ENCODE measurements at regions not wholly inside any gene's neighbourhood (a gene's known extent, or its start where the extent isn't known, plus 50 kb on each side); places are given as distances from the start of the nearest gene placed in this dataset.

GRCh38 chr1:216953495-216953894, 230.3 kb upstream of the ESRRG start:
- in situ Hi-C loops (cut with MboI; ENCODE audit: low pct_unique_long_range_greater_than_20kb, low sequenced_read_pairs) = no loop called here
- DNase-seq = no peak

GRCh38 chr1:216952864-216953263, 229.6 kb upstream of the ESRRG start:
- DNase-seq = no peak

GRCh38 chr1:216945538-216946080, 222.4 kb upstream of the ESRRG start:
- DNase-seq = no peak
- in situ Hi-C loops (cut with MboI; ENCODE audit: low pct_unique_long_range_greater_than_20kb, low sequenced_read_pairs) = no loop called here

More at GRCh38 chr1:216952864-216953263, 229.6 kb upstream of the ESRRG start:
- in situ Hi-C loops (cut with MboI; ENCODE audit: low pct_unique_long_range_greater_than_20kb, low sequenced_read_pairs) = no loop called here

GRCh38 chr1:216944864-216945510, 221.8 kb upstream of the ESRRG start:
- in situ Hi-C loops (cut with MboI; ENCODE audit: low pct_unique_long_range_greater_than_20kb, low sequenced_read_pairs) = no loop called here
- DNase-seq = no peak

GRCh38 chr1:216937491-216937890, 214.3 kb upstream of the ESRRG start:
- in situ Hi-C loops (cut with MboI; ENCODE audit: low pct_unique_long_range_greater_than_20kb, low sequenced_read_pairs) = no loop called here
- no peak for DNase-seq

GRCh38 chr1:216936779-216937178, 213.6 kb upstream of the ESRRG start:
- DNase-seq = no peak
- in situ Hi-C loops (cut with MboI; ENCODE audit: low pct_unique_long_range_greater_than_20kb, low sequenced_read_pairs) = no loop called here

GRCh38 chr1:216935901-216936300, 212.7 kb upstream of the ESRRG start:
- no peak for DNase-seq
- in situ Hi-C loops (cut with MboI; ENCODE audit: low pct_unique_long_range_greater_than_20kb, low sequenced_read_pairs) = no loop called here

- in situ Hi-C loops (cut with MboI; ENCODE audit: low pct_unique_long_range_greater_than_20kb, low sequenced_read_pairs) = no loop called here
- DNase-seq = no peak
Measured at GRCh38 chr1:216932424-216932823, 209.2 kb upstream of the ESRRG start.

- in situ Hi-C loops (cut with MboI; ENCODE audit: low pct_unique_long_range_greater_than_20kb, low sequenced_read_pairs) = no loop called here
- DNase-seq = no peak
Measured at GRCh38 chr1:216929870-216930582, 206.8 kb upstream of the ESRRG start.

GRCh38 chr1:216927633-216928032, 204.4 kb upstream of the ESRRG start:
- in situ Hi-C loops (cut with MboI; ENCODE audit: low pct_unique_long_range_greater_than_20kb, low sequenced_read_pairs) = no loop called here
- DNase-seq = no peak

- in situ Hi-C loops (cut with MboI; ENCODE audit: low pct_unique_long_range_greater_than_20kb, low sequenced_read_pairs) = no loop called here
- no peak for DNase-seq
Measured at GRCh38 chr1:216926720-216927510, 203.7 kb upstream of the ESRRG start.

- no peak for DNase-seq
- in situ Hi-C loops (cut with MboI; ENCODE audit: low pct_unique_long_range_greater_than_20kb, low sequenced_read_pairs) = no loop called here
Measured at GRCh38 chr1:216925962-216926625, 202.9 kb upstream of the ESRRG start.

GRCh38 chr1:216924732-216925131, 201.5 kb upstream of the ESRRG start:
- in situ Hi-C loops (cut with MboI; ENCODE audit: low pct_unique_long_range_greater_than_20kb, low sequenced_read_pairs) = no loop called here
- DNase-seq = no peak

- no peak for DNase-seq
- in situ Hi-C loops (cut with MboI; ENCODE audit: low pct_unique_long_range_greater_than_20kb, low sequenced_read_pairs) = no loop called here
Measured at GRCh38 chr1:216923601-216924000, 200.4 kb upstream of the ESRRG start.

GRCh38 chr1:216922406-216922805, 199.2 kb upstream of the ESRRG start:
- in situ Hi-C loops (cut with MboI; ENCODE audit: low pct_unique_long_range_greater_than_20kb, low sequenced_read_pairs) = no loop called here
- no peak for DNase-seq

GRCh38 chr1:216921866-216922265, 198.6 kb upstream of the ESRRG start:
- DNase-seq = no peak
- in situ Hi-C loops (cut with MboI; ENCODE audit: low pct_unique_long_range_greater_than_20kb, low sequenced_read_pairs) = no loop called here

GRCh38 chr1:216919060-216919970, 196.1 kb upstream of the ESRRG start:
- in situ Hi-C loops (cut with MboI; ENCODE audit: low pct_unique_long_range_greater_than_20kb, low sequenced_read_pairs) = no loop called here
- DNase-seq = no peak

- in situ Hi-C loops (cut with MboI; ENCODE audit: low pct_unique_long_range_greater_than_20kb, low sequenced_read_pairs) = no loop called here
- no peak for DNase-seq
Measured at GRCh38 chr1:216916890-216917438, 193.7 kb upstream of the ESRRG start.

Measured in KBM-7 (cell line).